GM12878 (cell line): ENCODE measurements at regions not wholly inside any gene's neighbourhood (a gene's known extent, or its start where the extent isn't known, plus 50 kb on each side); places are given as distances from the start of the nearest gene placed in this dataset.

Source experiments
- ATAC-seq: fragments of 200-7000 bp; cut with Tn5 transposase; 3 replicates; pipeline ENCODE4 v1.9.1; 2020; ENCODE audit warnings: mild to moderate bottlenecking, moderate library complexity
- BruUV-seq: library from RNA; stranded (reverse); fragments of 400-500 nt; replicated peaks from 2 replicates; lab custom pipeline; 2021; lab: Mats Ljungman, UMichigan
- CTCF ChIA-PET: fragments of 300-600 bp; sonication (Branson Sonifier 250); formaldehyde crosslinking; extraction: SDS; loops from one replicate; lab custom pipeline; 2021; ENCODE audit warnings: inconsistent platforms; lab: Yijun Ruan, JAX
- POLR2A ChIA-PET: fragments of 350-600 bp; formaldehyde crosslinking; extraction: SDS; loops from one replicate; lab custom pipeline; 2021; ENCODE audit warnings: inconsistent platforms; lab: Charles Lee
- RAD21 ChIA-PET: fragments of 300-600 bp; sonication (Branson Sonifier 250); formaldehyde crosslinking; loops from one replicate; lab custom pipeline; 2023; ENCODE audit warnings: antibody characterized with exemption; ENCODE audit not compliant: unreplicated experiment; lab: Charles Lee
- SMC1A ChIA-PET: fragments of 300-600 bp; sonication (Branson Sonifier 250); formaldehyde crosslinking; loops from one replicate; lab custom pipeline; 2023; ENCODE audit not compliant: unreplicated experiment, uncharacterized antibody; lab: Charles Lee
- DNase-seq: peaks from one replicate; pipeline ENCODE4 v3.0.0-alpha.2; 2011; ENCODE audit warnings: low read depth, low spot score
- FAIRE-seq: peaks from 3 replicates; lab custom pipeline; 2011; peaks lifted over from hg19 to GRCh38; lab: Jason Lieb, UNC
- H2AFZ ChIP-seq: 2 replicates; pipeline ENCODE4 v1.6.0; 2011; ENCODE audit warnings: low read depth, low read length, control low read depth; ENCODE audit not compliant: control insufficient read depth
- H3K27ac ChIP-seq: 2 replicates; pipeline ENCODE4 v1.5.1; 2011; ENCODE audit warnings: control low read depth; ENCODE audit not compliant: control insufficient read depth, insufficient read depth
- H3K27me3 ChIP-seq, 2 experiments: replicated peaks in 1 of 2; 2 replicates each; pipeline versions ENCODE4 v1.6.0 to v1.6.1; 2011; ENCODE audit warnings: low read length in 1 of 2; ENCODE audit not compliant: control insufficient read depth in 2 of 2, insufficient read depth in 2 of 2
- H3K36me3 ChIP-seq, 2 experiments: 2 replicates each; pipeline ENCODE4 v1.5.1; 2011; ENCODE audit warnings: low read length in 1 of 2; ENCODE audit not compliant: control insufficient read depth in 2 of 2, insufficient read depth in 2 of 2
- H3K4me1 ChIP-seq: 2 replicates; pipeline ENCODE4 v1.6.1; 2011; ENCODE audit warnings: mild to moderate bottlenecking, low read length, moderate library complexity, mixed read lengths; ENCODE audit not compliant: control insufficient read depth, insufficient read depth
- H3K4me2 ChIP-seq: 2 replicates; pipeline ENCODE4 v1.6.0; 2011; ENCODE audit warnings: control low read depth; ENCODE audit not compliant: control insufficient read depth, insufficient read depth
- H3K4me3 ChIP-seq: fragments of 200-600 bp; sonication (generic); 2 replicates; pipeline ENCODE4 v1.5.1; 2016
- H3K79me2 ChIP-seq: 2 replicates; pipeline ENCODE4 v1.6.0; 2011; ENCODE audit warnings: low read length; ENCODE audit not compliant: control insufficient read depth, insufficient read depth
- H3K9ac ChIP-seq: 2 replicates; pipeline ENCODE4 v1.8.0; 2011; ENCODE audit warnings: low read length, control low read depth, mixed read lengths; ENCODE audit not compliant: control insufficient read depth, insufficient read depth
- H3K9me3 ChIP-seq: replicated peaks from 3 replicates; pipeline ENCODE4 v1.5.1; 2011; ENCODE audit warnings: mild to moderate bottlenecking, low read length; ENCODE audit not compliant: control insufficient read depth, insufficient read depth
- H4K20me1 ChIP-seq: 2 replicates; pipeline ENCODE4 v1.6.0; 2011; ENCODE audit not compliant: control insufficient read depth, insufficient read depth
- E4F1 ChIP-seq: fragments of 450-650 bp; IDR thresholded peaks from 2 replicates; pipeline ENCODE4 v1.6.1; 2018; ENCODE audit warnings: borderline replicate concordance, mild to moderate bottlenecking; ENCODE audit not compliant: partially characterized antibody
- EP300 ChIP-seq, 2 experiments: fragments of 150-350 bp in 1 of 2; IDR thresholded peaks; 2 replicates each; pipeline ENCODE4 v1.6.1; 2011 to 2012; ENCODE audit warnings: low read depth in 2 of 2, low read length in 2 of 2, borderline replicate concordance in 1 of 2, improper control_type of control experiment in 1 of 2, inconsistent platforms in 1 of 2; ENCODE audit not compliant: control insufficient read depth in 1 of 2
- ESRRA ChIP-seq: IDR thresholded peaks from 2 replicates; pipeline ENCODE4 v1.6.1; 2012; ENCODE audit warnings: mild to moderate bottlenecking, low read length, improper control_type of control experiment
- FOS ChIP-seq: IDR thresholded peaks from 3 replicates; pipeline ENCODE4 v1.6.1; 2011; ENCODE audit warnings: borderline replicate concordance; ENCODE audit not compliant: insufficient read length; ENCODE audit errors: extremely low read depth
- HDGF ChIP-seq: fragments of 450-650 bp; IDR thresholded peaks from 2 replicates; pipeline ENCODE4 v1.6.1; 2016; ENCODE audit warnings: antibody characterized with exemption
- MXI1 ChIP-seq: fragments of 150-350 bp; IDR thresholded peaks from 2 replicates; pipeline ENCODE4 v1.6.1; 2011; ENCODE audit warnings: low read depth, mild to moderate bottlenecking, inconsistent platforms, low read length, improper control_type of control experiment
- PML ChIP-seq: IDR thresholded peaks from 2 replicates; pipeline ENCODE4 v1.6.1; 2012; ENCODE audit warnings: low read length, inconsistent platforms
- POLR2AphosphoS2 ChIP-seq: IDR thresholded peaks from 2 replicates; pipeline ENCODE4 v1.6.1; 2011; ENCODE audit warnings: low read depth, mild to moderate bottlenecking, low read length, improper control_type of control experiment, moderate library complexity
- POLR2AphosphoS5 ChIP-seq: IDR thresholded peaks from 2 replicates; pipeline ENCODE4 v1.6.1; 2011; ENCODE audit warnings: mild to moderate bottlenecking, low read length, inconsistent platforms
- POU2F2 ChIP-seq: IDR thresholded peaks from 3 replicates; pipeline ENCODE4 v1.6.1; 2011; ENCODE audit warnings: low read depth, mild to moderate bottlenecking, low read length, borderline replicate concordance
- RB1 ChIP-seq: fragments of 450-650 bp; formaldehyde crosslinking; IDR thresholded peaks from 2 replicates; pipeline ENCODE4 v1.6.1; 2017; ENCODE audit warnings: mild to moderate bottlenecking, borderline replicate concordance
- RFX5 ChIP-seq: IDR thresholded peaks from 2 replicates; pipeline ENCODE4 v1.6.1; 2011; ENCODE audit warnings: low read depth, low read length, improper control_type of control experiment
- WGBS: methylation state at CpG from one replicate; pipeline ENCODE4 v1.1.6; 2016; ENCODE audit warnings: low lambda C conversion rate; ENCODE audit not compliant: insufficient replicate concordance, insufficient coverage; ENCODE audit errors: missing lambda C conversion rate; 5-methylcytosine and 5-hydroxymethylcytosine counted together
- in situ Hi-C: fragments of 300-500 bp; cut with MboI; formaldehyde crosslinking; loops from 9 replicates; pipeline ENCODE4 v1.14.3; 2018; ENCODE audit warnings: mixed read lengths
- intact Hi-C: fragments of 100-400 bp; cut with micrococcal nuclease; formaldehyde crosslinking; loops from one replicate; pipeline ENCODE4 v1.14.2; 2022; ENCODE audit not compliant: unreplicated experiment

GRCh38 chr6:81906709-81907204 is 154.3 kb upstream of the TENT5A start (continued):
- TF ChIP-seq RB1 (no peak), EP300 (IDR thresholded peaks at IDR 0.05; ENCODE audit: borderline replicate concordance in 1 of 2, control insufficient read depth in 1 of 2, low read depth in 2 of 2, low read length in 2 of 2) (0 out of 4 replicates have a peak, but pooled peaks of 1 of the 2 experiments have one; percentile 5), ESRRA (peak; percentile 63; the same call in 1 of the 2 replicates), POLR2AphosphoS2 (no peak), FOS (no peak)

- intact Hi-C loops (no loop called here), in situ Hi-C loops (no loop called here)
- no peaks in the 10 kb centered on the region for H3K9me3 ChIP-seq
- no peaks in the 10 kb centered on the region for H3K36me3 ChIP-seq
- ChIA-PET POLR2A (interaction anchor here (1.0 to 3.3 kb wide), 4 partner anchors 11 to 90 kb away, joined by 3 to 15 read pairs (median 4); no protein-coding TSS in a partner anchor), CTCF (interaction anchor here (0.8 kb wide), 1 partner anchor 24 kb away, joined by 3 read pairs; no protein-coding TSS in a partner anchor), SMC1A (interaction anchor here (1.0 to 3.3 kb wide), 8 partner anchors 9 to 152 kb away, joined by 3 to 22 read pairs (median 14); no protein-coding TSS in a partner anchor), RAD21 (interaction anchor here (1.1 to 2.3 kb wide), 5 partner anchors 47 to 154 kb away, joined by 3 to 15 read pairs (median 4); partner anchors contain the start of gene TENT5A)
- DNase-seq (no peak), ATAC-seq (no peak), FAIRE-seq (no peak)
- H3K4me3 ChIP-seq = no peak overlapping the region
- H3K27ac ChIP-seq = no peak overlapping the region
- H3K27me3 ChIP-seq = no peaks in the 10 kb centered on the region
- WGBS = 11% methylated on average over 3 of the region's 3 CpGs
- no peak overlapping the region for H2AFZ ChIP-seq
- no TSS peak for BruUV-seq
- no peak for TF ChIP-seq E4F1
- TF ChIP-seq FOS = no peak
- TF ChIP-seq RFX5 = no peak
- TF ChIP-seq HDGF = no peak
- TF ChIP-seq PML = no peak
- TF ChIP-seq MXI1 = no peak
- no peak for TF ChIP-seq POLR2AphosphoS5
- TF ChIP-seq POU2F2 = no peak
- H4K20me1 ChIP-seq = no peaks in the 10 kb centered on the region
- no peaks in the 10 kb centered on the region for H3K4me1 ChIP-seq
- no peak overlapping the region for H3K4me2 ChIP-seq
- no peaks in the 10 kb centered on the region for H3K79me2 ChIP-seq
- H3K9ac ChIP-seq = no peak overlapping the region
These were observed 153.6 kb upstream of the TENT5A start for GRCh38 chr6:81906041-81906440.
